Activated gamma-delta T cell treated with anti-CD3 and anti-CD28 coated beads, Interleukin-2, amount 50 U/mL, for 16 hours (primary cell): ENCODE measurements at regions not wholly inside any gene's neighbourhood (a gene's known extent, or its start where the extent isn't known, plus 50 kb on each side); places are given as distances from the start of the nearest gene placed in this dataset.
"Not testable (repeated sequence)": the region's sequence is repeated elsewhere in the genome, so short reads cannot be mapped to it uniquely, and the experiment has no call there.

Experiments used
- DNase-seq: peaks from one replicate; pipeline ENCODE4 v3.0.0-alpha.2; 2020; ENCODE audit warnings: low read depth

GRCh38 chr14:38062223-38062622 lies 145.5 kb upstream of the SSTR1 start:
- DNase-seq, result not testable (repeated sequence)

GRCh38 chr14:38063711-38064320 lies 143.9 kb upstream of the SSTR1 start:
- DNase-seq, result no peak

- DNase-seq, result peak; percentile 41
Measured at GRCh38 chr14:38065106-38065762, 142.5 kb upstream of the SSTR1 start.

GRCh38 chr14:38070061-38070588 lies 137.6 kb upstream of the SSTR1 start:
- DNase-seq, result no peak

GRCh38 chr14:38073641-38074040 lies 134.1 kb upstream of the SSTR1 start:
- no peak for DNase-seq

- no peak for DNase-seq
Measured at GRCh38 chr14:38074081-38074480, 133.6 kb upstream of the SSTR1 start.

GRCh38 chr14:38074754-38075153 lies 132.9 kb upstream of the SSTR1 start:
- DNase-seq, result no peak

GRCh38 chr14:38078393-38078792 lies 129.3 kb upstream of the SSTR1 start:
- peak; percentile 24 for DNase-seq

- no peak for DNase-seq
Measured at GRCh38 chr14:38079268-38079667, 128.4 kb upstream of the SSTR1 start.

- no peak for DNase-seq
Measured at GRCh38 chr14:38079886-38080285, 127.8 kb upstream of the SSTR1 start.

GRCh38 chr14:38080696-38081095 lies 127.0 kb upstream of the SSTR1 start:
- DNase-seq, result no peak

GRCh38 chr14:38083039-38083438 lies 124.7 kb upstream of the SSTR1 start:
- DNase-seq, result no peak

GRCh38 chr14:38089123-38089522 lies 118.6 kb upstream of the SSTR1 start:
- DNase-seq, result no peak

- no peak for DNase-seq
Measured at GRCh38 chr14:38090506-38090905, 117.2 kb upstream of the SSTR1 start.

- DNase-seq, result no peak
Measured at GRCh38 chr14:38098074-38098836, 109.4 kb upstream of the SSTR1 start.

- DNase-seq, result no peak
Measured at GRCh38 chr14:38101679-38102078, 106.0 kb upstream of the SSTR1 start.

GRCh38 chr14:38103542-38104225 lies 104.0 kb upstream of the SSTR1 start:
- DNase-seq, result no peak

- no peak for DNase-seq
Measured at GRCh38 chr14:38105106-38105702, 102.5 kb upstream of the SSTR1 start.

- DNase-seq, result no peak
Measured at GRCh38 chr14:38107216-38107631, 100.5 kb upstream of the SSTR1 start.

- DNase-seq, result no peak
Measured at GRCh38 chr14:38108681-38109080, 99.0 kb upstream of the SSTR1 start.

- no peak for DNase-seq
Measured at GRCh38 chr14:38110258-38110657, 97.4 kb upstream of the SSTR1 start.

GRCh38 chr14:38111046-38111445 lies 96.7 kb upstream of the SSTR1 start:
- DNase-seq, result no peak
